ENCODE measurements at regions not wholly inside any gene's neighbourhood (a gene's known extent, or its start where the extent isn't known, plus 50 kb on each side); places are given as distances from the start of the nearest gene placed in this dataset.

- no peaks in the 10 kb centered on the region for H3K9me3 Mint-ChIP-seq (ENCODE audit: unreplicated experiment)
- ChIA-PET POLR2A (no interaction called here), CTCF (interaction anchor here (1.2 kb wide), 1 partner anchor 744 kb away, joined by 3 read pairs; no protein-coding TSS in a partner anchor)
- TF ChIP-seq, protein P1, sequence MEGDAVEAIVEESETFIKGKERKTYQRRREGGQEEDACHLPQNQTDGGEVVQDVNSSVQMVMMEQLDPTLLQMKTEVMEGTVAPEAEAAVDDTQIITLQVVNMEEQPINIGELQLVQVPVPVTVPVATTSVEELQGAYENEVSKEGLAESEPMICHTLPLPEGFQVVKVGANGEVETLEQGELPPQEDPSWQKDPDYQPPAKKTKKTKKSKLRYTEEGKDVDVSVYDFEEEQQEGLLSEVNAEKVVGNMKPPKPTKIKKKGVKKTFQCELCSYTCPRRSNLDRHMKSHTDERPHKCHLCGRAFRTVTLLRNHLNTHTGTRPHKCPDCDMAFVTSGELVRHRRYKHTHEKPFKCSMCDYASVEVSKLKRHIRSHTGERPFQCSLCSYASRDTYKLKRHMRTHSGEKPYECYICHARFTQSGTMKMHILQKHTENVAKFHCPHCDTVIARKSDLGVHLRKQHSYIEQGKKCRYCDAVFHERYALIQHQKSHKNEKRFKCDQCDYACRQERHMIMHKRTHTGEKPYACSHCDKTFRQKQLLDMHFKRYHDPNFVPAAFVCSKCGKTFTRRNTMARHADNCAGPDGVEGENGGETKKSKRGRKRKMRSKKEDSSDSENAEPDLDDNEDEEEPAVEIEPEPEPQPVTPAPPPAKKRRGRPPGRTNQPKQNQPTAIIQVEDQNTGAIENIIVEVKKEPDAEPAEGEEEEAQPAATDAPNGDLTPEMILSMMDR (IDR thresholded peaks at IDR 0.05; ENCODE audit: unreplicated experiment), result no peak
- intact Hi-C loops (cut with micrococcal nuclease), result no loop called here
- no peaks in the 10 kb centered on the region for H3K4me1 Mint-ChIP-seq (ENCODE audit: insufficient read depth, unreplicated experiment)
- H3K36me3 Mint-ChIP-seq (ENCODE audit: insufficient read depth, unreplicated experiment), result peaks cover 6% of the 10 kb centered on the region
- peaks cover 95% of the 10 kb centered on the region for H3K27me3 Mint-ChIP-seq (ENCODE audit: insufficient read depth, unreplicated experiment)
- BruUV-seq (replicated peaks), result no TSS peak
- no peak overlapping the region for H3K27ac Mint-ChIP-seq (ENCODE audit: low read depth, unreplicated experiment)
- no peak overlapping the region for H3K4me3 Mint-ChIP-seq (ENCODE audit: unreplicated experiment)
- DNase-seq (ENCODE audit: unreplicated experiment), result no peak
Measured at GRCh38 chr20:60957621-60958020, 294.4 kb upstream of the CDH4 start.

GRCh38 chr20:60959971-60960370 lies 292.1 kb upstream of the CDH4 start:
- H3K9me3 Mint-ChIP-seq (ENCODE audit: unreplicated experiment), result no peaks in the 10 kb centered on the region
- BruUV-seq (replicated peaks), result no TSS peak
- TF ChIP-seq, protein P1 (IDR thresholded peaks at IDR 0.05; ENCODE audit: unreplicated experiment), result no peak
- H3K4me3 Mint-ChIP-seq (ENCODE audit: unreplicated experiment), result no peak overlapping the region
- ChIA-PET POLR2A (interaction anchor here (0.6 kb wide), 1 partner anchor 10 kb away, joined by 3 read pairs; no protein-coding TSS in a partner anchor), CTCF (interaction anchor here (0.7 kb wide), 1 partner anchor 73 kb away, joined by 3 read pairs; no protein-coding TSS in a partner anchor)
- DNase-seq (ENCODE audit: unreplicated experiment), result no peak
- no peak overlapping the region for H3K27ac Mint-ChIP-seq (ENCODE audit: low read depth, unreplicated experiment)
- H3K27me3 Mint-ChIP-seq (ENCODE audit: insufficient read depth, unreplicated experiment), result peaks cover 95% of the 10 kb centered on the region
- intact Hi-C loops (cut with micrococcal nuclease), result no loop called here
- peaks cover 6% of the 10 kb centered on the region for H3K36me3 Mint-ChIP-seq (ENCODE audit: insufficient read depth, unreplicated experiment)
- H3K4me1 Mint-ChIP-seq (ENCODE audit: insufficient read depth, unreplicated experiment), result no peaks in the 10 kb centered on the region

DNA sequence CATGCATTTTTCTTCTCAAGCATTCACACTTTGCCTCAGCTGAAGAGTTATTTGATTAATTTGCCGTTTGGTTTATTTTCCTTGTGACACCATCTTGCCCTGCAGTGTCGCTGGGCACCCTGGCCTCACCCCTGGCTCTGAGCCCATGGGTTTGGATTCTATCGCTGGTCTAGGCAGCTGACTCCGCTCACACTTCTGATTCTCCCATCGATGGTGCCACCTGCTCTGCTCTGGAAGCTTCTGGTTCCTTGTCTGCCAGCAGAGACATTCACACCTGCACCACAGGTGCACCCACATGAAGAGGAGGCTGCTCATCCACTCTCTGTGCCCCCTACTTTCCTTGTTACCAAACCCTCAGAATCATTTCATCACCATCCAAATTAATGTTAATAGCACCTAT lies 291.6 kb upstream of the CDH4 start:
- DNase-seq (ENCODE audit: unreplicated experiment), result no peak
- H3K9me3 Mint-ChIP-seq (ENCODE audit: unreplicated experiment), result no peaks in the 10 kb centered on the region
- H3K27me3 Mint-ChIP-seq (ENCODE audit: insufficient read depth, unreplicated experiment), result peaks cover 95% of the 10 kb centered on the region
- peaks cover 6% of the 10 kb centered on the region for H3K36me3 Mint-ChIP-seq (ENCODE audit: insufficient read depth, unreplicated experiment)
- no peaks in the 10 kb centered on the region for H3K4me1 Mint-ChIP-seq (ENCODE audit: insufficient read depth, unreplicated experiment)
- H3K27ac Mint-ChIP-seq (ENCODE audit: low read depth, unreplicated experiment), result no peak overlapping the region
- ChIA-PET POLR2A (interaction anchor here (0.6 kb wide), 1 partner anchor 10 kb away, joined by 3 read pairs; no protein-coding TSS in a partner anchor), CTCF (no interaction called here)
- intact Hi-C loops (cut with micrococcal nuclease), result no loop called here
- no TSS peak for BruUV-seq (replicated peaks)
- TF ChIP-seq, protein P1 (IDR thresholded peaks at IDR 0.05; ENCODE audit: unreplicated experiment), result no peak
- no peak overlapping the region for H3K4me3 Mint-ChIP-seq (ENCODE audit: unreplicated experiment)

- CTCF ChIA-PET, result interaction anchor here (0.6 to 1.0 kb wide), 3 partner anchors 110 to 1363 kb away, joined by 3 to 4 read pairs (median 3); no protein-coding TSS in a partner anchor
- Mint-ChIP-seq H3K4me1 (ENCODE audit: insufficient read depth, unreplicated experiment) (no peaks in the 10 kb centered on the region), H3K27ac (ENCODE audit: low read depth, unreplicated experiment) (no peak overlapping the region), H3K9me3 (ENCODE audit: unreplicated experiment) (no peaks in the 10 kb centered on the region), H3K4me3 (ENCODE audit: unreplicated experiment) (no peak overlapping the region), H3K27me3 (ENCODE audit: insufficient read depth, unreplicated experiment) (peaks cover 95% of the 10 kb centered on the region), H3K36me3 (ENCODE audit: insufficient read depth, unreplicated experiment) (peaks cover 6% of the 10 kb centered on the region)
- intact Hi-C loops (cut with micrococcal nuclease), result no loop called here
- POLR2A ChIA-PET, result no interaction called here
- no peak for DNase-seq (ENCODE audit: unreplicated experiment)
- TF ChIP-seq, protein P1 (IDR thresholded peaks at IDR 0.05; ENCODE audit: unreplicated experiment), result no peak
- BruUV-seq (replicated peaks), result no TSS peak
Measured at GRCh38 chr20:60961551-60961950, 290.5 kb upstream of the CDH4 start.
